Gastroesophageal sphincter (tissue), 3 donors: ENCODE measurements at regions not wholly inside any gene's neighbourhood (a gene's known extent, or its start where the extent isn't known, plus 50 kb on each side); places are given as distances from the start of the nearest gene placed in this dataset.

ENCODE experiments used
- EP300 ChIP-seq: sonication (generic); formaldehyde crosslinking; IDR thresholded peaks from one replicate; pipeline ENCODE4 v1.6.1; 2017; ENCODE audit warnings: antibody characterized with exemption, mild to moderate bottlenecking
- POLR2A ChIP-seq, 2 donors: fragments of 450-650 bp; IDR thresholded peaks; one replicate each; pipeline ENCODE4 v1.6.1; 2017; ENCODE audit warnings: antibody characterized with exemption in 2 of 2, mild to moderate bottlenecking in 2 of 2, moderate library complexity in 1 of 2
- POLR2AphosphoS5 ChIP-seq: sonication (generic); formaldehyde crosslinking; IDR thresholded peaks from one replicate; pipeline ENCODE4 v1.6.1; 2017; ENCODE audit warnings: antibody characterized with exemption
- TF ChIP-seq, protein P1 (sequence below), 4 experiments: fragments of 200-600 bp in 2 of 4; fragments of 450-650 bp in 2 of 4; sonication (generic) in 1 of 4; IDR thresholded peaks; one replicate each; pipeline ENCODE4 v1.5.1; 2017 to 2019; ENCODE audit warnings: antibody characterized with exemption in 4 of 4, mild to moderate bottlenecking in 2 of 4, moderate library complexity in 2 of 4

DNA sequence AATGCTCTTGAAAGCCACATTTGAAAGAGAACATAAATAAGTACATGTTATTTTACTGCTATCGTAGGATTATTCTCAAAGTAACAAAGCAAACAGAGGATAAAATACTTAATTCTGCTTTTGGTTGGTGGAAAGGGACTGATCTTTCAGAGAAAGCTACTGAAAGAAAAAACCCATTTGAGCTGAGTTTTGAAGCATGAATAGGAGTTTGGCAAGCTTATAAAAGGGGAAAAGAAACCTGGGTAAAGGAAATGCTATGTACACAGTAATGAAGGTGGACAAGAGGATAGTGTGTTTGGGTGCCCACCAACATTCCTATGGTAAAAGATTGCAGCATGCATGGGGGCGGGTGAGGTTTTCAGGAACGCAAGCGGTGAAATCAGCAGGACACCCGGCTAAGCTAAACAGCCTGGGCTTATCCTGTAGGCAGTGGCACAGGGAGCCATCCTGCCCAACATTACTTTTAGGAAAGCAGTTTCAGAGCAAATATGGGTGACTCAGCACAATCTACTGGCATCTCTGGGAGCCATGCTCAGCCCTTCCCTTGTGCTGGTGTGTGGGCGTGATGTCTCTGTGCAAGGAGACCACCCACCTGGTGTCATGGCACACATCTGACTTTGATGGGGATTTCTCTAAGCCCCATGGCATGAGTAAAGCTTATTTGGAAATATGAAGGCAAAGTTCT, 673.9 kb upstream of the KLF4 start:
- TF ChIP-seq POLR2A (IDR thresholded peaks at IDR 0.05) (no peak), POLR2AphosphoS5 (no peak), EP300 (no peak)
- TF ChIP-seq, protein P1, sequence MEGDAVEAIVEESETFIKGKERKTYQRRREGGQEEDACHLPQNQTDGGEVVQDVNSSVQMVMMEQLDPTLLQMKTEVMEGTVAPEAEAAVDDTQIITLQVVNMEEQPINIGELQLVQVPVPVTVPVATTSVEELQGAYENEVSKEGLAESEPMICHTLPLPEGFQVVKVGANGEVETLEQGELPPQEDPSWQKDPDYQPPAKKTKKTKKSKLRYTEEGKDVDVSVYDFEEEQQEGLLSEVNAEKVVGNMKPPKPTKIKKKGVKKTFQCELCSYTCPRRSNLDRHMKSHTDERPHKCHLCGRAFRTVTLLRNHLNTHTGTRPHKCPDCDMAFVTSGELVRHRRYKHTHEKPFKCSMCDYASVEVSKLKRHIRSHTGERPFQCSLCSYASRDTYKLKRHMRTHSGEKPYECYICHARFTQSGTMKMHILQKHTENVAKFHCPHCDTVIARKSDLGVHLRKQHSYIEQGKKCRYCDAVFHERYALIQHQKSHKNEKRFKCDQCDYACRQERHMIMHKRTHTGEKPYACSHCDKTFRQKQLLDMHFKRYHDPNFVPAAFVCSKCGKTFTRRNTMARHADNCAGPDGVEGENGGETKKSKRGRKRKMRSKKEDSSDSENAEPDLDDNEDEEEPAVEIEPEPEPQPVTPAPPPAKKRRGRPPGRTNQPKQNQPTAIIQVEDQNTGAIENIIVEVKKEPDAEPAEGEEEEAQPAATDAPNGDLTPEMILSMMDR (IDR thresholded peaks at IDR 0.05) = no peak
